Medulla oblongata (tissue), 1 donor: ENCODE measurements at regions not wholly inside any gene's neighbourhood (a gene's known extent, or its start where the extent isn't known, plus 50 kb on each side); places are given as distances from the start of the nearest gene placed in this dataset.

Experiments
- DNase-seq: peaks from one replicate; pipeline ENCODE4 v3.0.0-alpha.2; 2015; ENCODE audit errors: extremely low spot score

DNA sequence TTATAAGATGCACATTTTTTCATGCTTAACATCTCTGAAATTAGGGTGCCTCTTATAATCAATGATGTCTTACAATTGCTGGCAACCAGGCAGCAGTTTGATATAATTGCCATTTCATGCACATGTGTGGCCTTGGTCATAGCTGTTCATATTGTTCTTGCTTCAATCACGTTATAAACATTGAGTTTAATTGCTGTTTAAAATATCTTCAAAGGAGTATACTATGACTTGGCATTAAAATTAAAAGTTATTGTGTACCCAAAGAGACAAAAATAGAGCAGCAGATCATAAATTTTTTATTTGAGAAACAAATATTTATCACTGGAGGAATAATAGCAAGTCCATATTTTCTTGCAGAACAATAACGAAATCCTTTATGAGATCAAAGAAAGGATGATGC, 325.5 kb downstream of the LMX1A start:
- DNase-seq, result no peak

DNA sequence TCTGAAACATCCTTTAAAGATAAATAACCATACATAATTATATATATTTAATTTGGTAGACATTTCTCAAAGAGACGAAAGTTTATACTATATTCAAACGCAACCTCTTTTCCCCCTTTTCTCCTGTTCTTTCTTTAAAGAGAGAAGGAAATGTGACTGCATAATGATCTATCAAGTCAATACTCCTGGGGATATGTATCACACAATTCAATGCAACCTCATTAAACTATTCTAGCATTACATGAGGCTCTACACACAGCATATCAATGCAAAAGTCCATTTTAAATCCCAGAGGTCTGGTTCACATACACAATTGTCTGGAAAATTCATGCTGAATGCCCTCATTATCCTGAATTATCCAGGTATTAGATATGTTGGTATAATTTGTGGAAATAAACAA, 330.7 kb downstream of the LMX1A start:
- DNase-seq, result no peak

DNA sequence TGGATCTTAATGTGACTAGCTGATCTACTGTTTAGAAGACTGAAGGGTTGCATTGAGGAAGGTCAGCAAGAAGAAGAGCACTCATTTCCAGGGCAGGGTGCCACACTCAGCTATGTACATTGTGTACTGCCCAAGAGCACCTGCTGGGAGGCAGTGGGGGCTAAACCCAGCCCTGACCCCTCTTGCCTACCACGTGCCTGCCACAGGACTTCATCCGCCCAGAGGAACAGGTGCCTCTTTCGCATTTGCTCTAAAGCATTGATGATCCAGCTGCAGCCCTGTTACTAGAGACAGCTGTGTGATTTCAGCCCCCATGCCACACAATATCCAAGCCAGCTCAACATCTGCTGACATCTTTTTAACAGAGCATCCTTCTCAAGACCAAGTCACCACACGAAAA, 341.8 kb downstream of the LMX1A start:
- DNase-seq, result no peak

DNA sequence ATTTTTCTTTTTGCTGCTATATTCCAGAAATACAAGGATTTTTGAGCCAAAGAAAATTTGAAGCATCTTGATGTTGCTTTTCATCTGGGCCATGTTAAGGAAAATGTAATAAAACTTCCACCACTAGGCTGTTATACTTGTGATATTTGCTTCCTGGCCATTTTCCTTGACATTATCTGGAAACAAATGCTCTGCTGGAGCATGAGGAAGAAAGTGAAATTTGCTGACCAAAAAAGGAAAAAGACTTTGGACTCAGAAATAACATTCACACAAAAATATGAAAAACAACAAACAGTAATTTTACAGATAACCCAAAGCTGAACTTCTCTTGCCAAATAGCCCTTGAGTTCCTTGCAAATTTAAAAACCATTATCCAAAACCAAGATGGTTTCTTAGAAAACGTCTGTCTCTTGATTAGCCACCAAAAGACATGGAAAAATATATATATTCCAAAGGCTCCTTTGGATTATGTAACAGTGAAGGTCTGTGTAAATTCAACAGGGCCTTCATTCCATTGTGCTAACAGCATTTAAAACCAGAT, 344.5 kb downstream of the LMX1A start:
- no peak for DNase-seq

DNA sequence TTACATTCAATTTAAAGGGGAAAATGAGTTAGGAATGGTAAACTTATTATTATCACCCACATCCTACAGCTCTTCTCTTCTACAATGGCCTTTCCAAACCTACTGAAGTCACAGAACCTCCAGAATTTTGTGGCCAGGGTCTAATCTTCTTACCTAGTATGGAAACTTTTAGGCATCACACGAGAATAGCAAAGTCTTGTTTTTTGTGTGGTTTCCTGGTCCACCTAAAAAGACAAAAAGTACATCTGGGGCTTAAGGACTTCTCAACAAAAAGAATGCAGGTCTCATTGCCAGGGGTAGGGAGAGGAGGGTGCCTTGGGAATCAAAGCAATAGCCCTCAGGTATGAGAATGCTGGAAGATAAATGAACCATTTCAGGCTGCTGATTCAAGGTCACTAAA, 345.3 kb downstream of the LMX1A start:
- no peak for DNase-seq

DNA sequence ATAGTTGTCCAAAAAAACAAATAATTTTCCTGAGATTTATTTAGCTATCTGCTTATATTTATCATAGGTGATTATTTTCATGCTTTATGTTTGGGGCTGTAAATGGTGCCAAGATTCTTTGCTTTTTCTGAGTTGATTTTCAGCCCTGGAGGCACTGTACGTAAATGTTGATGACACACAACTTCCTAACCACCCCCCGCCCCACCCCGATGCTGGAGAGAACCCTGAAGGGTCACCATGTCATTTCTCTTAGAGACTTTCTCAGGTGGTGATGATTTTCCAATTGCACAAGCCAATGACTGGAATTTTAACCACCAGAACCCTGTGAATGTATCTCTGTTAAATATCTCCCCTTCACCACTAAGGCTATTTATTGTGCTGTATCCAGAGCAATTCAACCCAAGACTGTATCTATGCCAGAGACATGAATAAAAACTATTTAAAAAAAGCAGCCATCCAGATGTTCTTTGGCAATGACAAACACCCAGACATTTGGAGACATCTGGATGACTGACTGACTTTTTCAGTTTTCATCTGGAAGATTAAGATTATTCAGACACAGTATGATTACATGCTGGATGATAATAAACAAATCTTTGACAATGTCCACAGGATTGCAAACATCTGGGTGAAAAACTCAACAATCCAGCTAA, 346.0 kb downstream of the LMX1A start:
- DNase-seq, result no peak

DNA sequence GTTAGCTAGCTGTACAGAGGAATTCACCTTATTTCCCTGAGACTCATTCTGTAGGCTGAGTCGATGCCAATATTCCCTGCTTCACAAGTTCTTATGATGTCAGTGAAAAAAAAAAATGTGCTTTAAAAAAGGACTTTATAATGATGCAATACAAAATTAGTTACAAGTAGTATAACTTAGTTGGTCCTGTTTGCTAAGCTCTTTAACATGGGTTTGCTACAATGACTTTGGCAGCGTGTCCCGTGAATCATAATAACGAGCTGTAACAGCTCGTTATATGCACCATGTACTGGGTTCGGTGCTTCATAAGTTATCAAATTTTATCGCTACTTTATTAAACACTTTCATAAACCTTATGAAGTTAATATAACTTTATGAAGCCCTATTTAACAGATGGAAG, 349.7 kb downstream of the LMX1A start:
- no peak for DNase-seq

DNA sequence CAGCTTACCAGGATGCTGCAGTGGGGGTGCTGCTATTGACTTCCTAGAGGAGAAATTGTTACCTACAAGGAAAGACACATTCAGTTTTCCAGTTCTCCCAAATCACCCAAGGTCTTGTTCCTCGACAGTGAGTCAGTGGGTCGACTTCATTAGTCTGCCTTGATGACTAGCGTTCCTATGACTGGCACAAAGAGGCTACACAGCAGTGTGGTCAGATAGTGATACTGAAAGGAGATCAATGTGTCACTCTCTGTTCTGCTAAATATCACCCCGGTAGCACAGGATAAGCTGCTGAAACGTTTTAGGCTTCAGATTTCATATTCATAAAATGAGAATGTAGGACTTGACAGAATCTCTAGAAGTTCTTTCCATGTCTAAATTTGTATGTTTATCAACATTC, 357.4 kb downstream of the LMX1A start:
- no peak for DNase-seq

DNA sequence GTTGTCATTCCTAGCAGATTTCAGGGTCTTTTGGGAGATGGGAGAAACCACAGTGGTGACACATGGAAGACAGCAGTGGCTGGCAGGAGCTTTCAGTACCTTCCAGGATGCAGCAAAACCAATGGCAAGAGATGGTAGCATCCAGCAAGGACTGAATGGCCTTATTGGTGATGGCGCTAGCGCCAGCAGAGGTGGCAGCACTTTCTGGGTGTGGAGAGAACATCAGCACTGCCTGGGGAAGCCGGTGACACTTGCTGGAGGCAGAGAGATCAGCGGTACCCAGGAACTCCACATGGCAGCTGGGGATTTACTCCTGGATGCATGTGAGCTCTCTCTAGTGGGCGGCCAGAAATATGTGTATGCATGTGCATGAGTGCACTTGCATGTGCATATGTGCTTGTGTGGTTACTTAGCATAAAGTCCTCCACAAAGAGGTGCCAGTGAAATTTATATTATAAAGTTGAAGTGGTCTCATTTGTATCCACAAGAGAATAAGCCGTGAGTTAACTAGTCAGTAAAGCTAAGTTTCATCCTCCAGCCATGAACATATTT, 364.7 kb downstream of the LMX1A start:
- DNase-seq, result no peak

DNA sequence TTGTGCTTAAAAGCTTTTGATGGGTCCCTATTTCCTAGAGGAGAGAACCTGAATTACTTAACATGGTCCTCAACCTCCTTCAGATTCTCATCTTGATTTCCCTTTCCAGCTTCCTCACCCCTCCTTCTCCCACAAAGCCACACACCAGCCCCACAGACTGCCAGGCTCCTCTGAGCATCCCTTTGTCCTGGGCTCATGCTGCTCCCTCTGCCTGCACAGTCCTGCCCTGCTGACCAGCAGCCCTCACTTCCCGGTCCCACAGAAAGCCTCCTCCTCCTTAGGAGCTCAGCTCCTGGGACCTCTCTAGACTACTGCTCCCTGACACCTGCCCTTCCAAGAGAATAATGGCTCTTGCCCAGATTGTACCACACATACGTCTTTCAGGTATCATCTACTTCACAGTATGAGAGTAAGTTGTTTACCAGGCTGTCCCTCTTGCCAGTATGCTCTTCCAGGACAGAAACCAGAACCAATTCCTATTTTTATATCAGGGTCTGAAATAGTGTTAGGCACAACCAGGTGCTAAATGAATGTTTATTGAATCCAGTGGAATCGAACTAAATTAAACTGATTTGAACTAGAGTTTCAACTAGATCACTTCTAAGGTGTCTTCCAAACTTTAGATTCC, 373.4 kb downstream of the LMX1A start:
- DNase-seq, result peak; percentile 80

DNA sequence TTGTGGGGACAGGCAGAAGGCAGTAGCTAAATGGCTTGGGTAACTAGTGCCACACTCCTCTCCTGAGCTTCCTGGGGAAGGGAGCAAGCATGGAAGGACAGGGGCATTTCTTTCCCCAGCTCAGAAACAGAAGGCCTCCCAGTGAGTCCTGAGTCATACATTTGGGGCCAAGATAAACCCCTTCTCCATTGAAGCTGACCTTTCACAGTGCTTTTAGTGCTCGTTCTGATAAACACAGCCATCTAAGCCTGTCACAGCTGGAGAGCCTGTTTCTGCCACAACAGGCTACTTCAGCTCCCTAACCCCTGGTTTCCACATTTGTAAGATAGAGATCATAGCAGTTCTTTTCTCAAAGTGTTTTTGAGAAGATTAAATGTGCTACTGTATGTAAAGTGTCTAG, 374.0 kb downstream of the LMX1A start:
- DNase-seq, result no peak

DNA sequence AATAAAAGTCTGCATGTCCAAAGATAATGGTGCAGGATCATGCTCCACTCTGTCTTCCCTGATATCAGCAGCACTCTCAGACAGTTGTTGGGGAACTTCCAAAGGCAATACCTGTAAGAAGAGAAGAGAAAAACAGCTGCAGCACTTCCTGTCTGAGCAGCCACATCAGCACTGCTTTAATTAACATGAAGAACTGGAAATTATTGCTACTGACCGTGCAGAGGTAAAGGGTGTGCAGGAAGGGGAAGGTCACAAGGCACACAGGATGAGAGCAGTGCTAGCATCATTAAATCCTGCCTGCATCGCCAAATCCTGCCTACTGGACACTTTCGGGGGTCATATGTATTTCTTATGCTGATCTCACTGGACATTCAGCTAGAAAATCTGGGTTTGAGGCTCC, 379.0 kb downstream of the LMX1A start:
- DNase-seq, result no peak

DNA sequence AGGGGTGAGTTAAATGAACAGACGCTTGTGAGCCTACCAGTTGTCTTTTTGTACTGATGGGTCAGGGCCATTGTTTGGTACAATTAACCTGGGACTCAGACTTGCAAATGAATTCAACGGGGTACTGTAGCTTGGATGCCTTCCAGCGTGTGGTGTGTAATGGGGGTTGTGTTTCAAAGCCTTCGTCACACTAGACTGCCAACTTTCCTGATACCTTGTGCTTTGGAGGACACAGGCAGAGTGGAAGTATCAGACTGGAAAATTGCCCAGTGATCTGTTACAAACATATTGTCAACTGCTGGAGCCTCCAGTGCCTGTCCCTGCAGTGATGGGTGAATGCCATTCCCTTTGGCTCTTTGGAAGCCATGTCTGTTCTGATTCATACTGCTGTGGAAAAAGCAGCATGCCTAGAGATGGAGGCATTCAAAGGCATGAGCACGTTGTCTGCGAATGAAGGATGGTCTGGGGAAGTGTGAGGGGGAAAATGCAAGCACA, 384.5 kb downstream of the LMX1A start:
- DNase-seq, result no peak

DNA sequence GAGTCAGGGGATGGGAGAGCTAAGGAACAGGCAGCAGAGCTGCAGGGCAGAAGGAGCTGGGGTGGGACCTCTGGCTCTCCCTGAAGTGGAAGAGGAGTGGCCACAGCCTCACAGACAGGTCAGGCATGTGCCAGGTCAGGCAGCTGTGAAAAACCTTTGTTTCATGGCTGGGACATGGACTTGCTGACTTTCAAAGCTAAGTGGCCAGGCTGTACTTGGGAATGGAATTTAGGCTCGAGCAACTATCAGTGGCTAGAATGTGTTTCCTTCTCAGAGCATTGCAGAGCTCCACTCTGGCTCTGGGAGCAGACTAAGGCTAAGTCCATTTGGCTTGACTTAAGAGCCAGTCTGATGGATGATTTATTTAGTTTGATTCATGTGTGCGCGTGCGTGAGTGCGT, 385.1 kb downstream of the LMX1A start:
- DNase-seq, result no peak

DNA sequence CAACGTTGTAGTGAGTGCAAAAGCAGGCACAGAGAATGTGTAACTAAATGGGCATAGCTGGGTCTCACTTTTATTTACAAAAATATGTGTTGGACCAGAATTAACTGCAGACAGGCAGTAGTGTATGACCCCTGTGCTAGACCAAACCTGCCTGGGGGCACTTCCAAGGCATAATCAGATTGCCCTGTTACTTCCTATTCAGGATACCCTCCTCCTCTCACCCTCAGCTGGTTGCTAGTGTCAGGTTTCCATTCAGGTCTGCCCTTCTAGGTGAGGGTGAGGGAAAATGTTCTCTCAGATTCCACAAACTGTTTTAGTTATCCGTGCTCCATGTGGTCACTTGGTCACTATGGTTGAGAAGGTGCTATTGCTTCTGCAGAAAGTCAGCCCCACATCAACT, 387.3 kb downstream of the LMX1A start:
- no peak for DNase-seq

DNA sequence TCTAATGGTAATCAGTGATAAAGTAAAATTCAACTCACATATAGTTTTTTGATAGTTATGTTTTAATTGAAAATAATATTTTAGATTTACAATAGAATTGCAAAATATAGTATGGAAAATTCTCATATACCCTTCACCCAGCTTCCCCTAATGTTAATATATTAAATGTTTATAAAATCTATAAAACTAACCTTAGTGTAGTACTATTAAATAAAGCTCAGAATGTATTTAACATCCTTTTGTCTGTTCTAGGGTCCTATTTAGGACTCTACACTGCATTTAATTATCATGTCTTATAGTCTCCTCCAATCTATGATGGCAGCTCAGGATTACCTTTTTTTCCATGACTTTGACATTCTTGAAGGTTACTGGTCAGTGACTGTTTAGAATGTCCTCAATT, 389.2 kb downstream of the LMX1A start:
- no peak for DNase-seq

DNA sequence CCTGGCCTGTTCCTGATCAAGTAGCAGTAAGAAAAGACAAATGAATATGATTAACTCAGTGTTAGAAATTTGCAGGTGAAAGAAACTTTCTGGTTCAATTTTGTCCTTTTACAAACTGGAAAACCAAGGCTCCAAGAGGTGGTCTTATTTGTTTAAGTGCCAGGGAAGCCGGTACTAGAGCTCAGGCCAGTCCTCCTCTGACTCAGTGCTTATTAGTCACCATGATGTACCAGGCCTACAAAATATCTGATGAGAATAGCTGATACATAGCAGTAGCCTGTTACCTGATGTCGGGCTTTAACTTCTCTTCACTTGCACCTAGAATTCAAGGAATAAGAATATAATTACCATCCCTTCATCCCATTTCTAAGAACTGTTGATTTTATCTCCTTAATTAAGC, 394.8 kb downstream of the LMX1A start:
- DNase-seq, result no peak

DNA sequence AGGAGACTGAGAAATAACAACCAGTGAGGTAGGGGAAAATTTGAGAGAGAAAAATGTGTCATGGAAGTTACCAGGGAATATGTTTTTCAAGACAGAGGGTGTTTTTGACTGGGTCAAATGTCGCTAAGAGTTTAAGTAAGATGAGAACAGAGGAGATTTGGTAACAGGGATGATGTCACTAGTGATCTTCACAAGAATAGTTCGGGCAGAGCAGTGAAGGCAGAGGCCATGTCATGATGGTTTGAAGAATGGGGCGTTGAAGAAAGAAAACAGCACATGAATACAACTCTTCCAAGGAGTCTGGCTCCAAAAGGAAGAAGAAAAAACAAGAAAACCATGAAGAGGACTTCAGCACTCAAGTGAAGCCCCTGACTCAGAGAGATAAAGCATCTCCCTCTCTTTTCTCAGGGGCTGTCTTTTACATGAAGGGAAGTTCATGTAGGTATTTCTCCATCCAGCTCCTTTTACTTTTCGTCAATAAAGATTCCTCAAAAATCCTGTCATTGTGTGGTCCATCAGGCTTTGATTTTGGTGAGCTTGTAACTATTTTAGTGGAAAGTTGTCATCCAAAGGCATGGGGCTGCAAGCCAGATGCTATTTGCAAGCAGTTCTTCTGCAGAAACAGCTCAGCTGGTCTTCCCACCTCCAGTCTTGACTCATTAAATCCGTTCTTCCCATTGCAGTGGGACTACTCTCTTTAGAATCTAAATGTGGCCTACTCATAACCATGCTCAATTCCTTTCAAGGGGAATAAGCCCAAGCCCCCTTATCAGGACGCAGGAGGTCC, 397.3 kb downstream of the LMX1A start:
- DNase-seq, result no peak

DNA sequence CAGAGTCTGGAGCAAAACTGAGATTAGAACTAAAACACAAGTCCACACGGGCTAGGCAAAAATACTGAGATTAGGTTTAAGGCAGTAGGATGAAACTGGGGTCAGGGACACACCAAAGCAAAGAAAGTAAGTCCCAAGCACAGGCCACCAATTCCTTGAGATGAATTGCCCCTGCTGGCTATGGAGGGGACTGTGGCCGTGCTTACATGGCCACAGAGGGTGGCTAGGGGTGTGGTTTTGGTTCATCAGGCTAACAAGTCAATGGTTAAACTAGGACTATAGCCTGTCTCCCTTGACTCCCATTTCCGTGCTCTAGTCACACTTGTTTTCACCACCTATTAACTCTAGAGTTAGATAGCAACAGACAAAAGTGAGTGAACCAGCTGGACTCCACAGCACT, 394.8 kb downstream of the PBX1 start:
- no peak for DNase-seq

DNA sequence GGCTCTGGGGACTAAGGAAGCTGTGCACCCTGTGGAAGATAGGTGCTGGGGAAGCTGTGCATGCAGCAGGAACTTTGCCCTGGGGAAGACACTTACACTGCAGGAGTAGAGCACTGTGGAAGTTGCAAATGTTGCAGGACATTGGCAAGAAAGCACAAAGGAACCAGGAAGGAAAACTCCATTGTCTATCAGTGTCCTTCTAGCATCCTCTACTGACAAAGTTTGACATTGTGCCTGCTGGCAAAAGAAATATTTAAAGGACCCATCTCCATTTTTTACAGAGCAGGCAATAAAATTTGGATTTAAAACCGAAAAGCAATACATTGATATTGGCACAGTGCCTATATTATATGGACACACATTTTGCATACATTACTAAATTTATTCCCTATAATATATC, 394.1 kb downstream of the PBX1 start:
- DNase-seq, result peak; percentile 30

DNA sequence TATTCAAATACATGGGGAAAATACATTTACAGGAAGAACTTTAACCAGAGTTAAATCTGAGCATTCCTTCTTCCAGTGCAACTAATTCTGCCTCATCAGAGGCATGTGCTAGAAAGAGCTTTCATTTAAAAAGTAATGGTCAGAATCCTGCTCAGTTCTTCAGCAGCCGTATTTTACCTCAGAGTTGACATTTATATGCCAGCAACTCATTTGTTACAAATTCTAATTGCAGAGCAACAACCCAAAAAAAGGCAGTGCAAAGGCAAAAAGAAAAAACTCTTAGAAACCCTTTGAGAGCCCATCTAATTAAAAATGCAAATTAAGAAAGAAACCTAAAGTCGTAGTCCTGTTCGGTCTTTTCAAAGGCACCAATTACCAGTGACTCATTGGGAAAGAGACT, 392.5 kb downstream of the PBX1 start:
- DNase-seq, result no peak

DNA sequence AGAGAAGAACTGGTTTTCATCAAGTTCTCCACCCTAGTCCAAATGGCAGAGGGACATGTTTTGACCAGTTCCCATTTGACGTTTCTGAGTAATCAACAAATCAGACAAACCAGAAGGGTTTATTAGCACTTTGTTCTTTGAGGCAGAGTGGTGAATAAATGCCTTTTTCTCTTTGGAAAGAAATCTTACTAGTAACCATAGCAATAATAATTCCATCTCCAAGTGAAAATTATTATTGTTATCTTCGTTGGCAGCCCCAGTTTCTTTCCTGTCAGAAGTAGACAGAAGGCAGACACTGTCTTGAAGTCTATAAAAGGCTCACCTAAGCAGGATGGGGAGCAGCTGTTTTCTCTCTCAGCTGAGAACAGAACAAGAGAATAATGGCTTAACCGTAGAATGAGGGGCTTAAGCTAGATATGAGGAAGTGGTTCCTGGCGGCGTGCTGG, 391.6 kb downstream of the PBX1 start:
- DNase-seq, result no peak
